ENCODE measurements at regions not wholly inside any gene's neighbourhood (a gene's known extent, or its start where the extent isn't known, plus 50 kb on each side); places are given as distances from the start of the nearest gene placed in this dataset.

DNA sequence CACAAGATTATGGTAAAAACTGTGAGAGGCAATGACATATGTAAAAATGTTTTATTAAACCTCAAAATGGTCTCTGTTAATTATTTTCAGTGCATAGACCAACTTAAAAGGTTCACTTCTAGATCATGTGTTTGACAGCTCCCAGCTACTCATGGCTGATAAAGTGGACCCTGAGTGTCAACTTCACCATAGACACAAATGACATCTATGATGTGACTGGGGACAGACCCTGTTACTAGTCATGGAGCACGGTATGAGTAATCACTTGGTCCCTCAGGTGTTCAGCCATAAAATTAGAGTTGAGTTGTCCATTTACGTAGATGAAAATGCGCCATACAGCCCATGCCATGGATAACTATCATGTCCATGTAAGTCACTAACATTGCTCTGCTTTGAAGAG is 199.8 kb downstream of the ZNF365 start:
- H2AFZ ChIP-seq: no peak overlapping the region
- Mint-ChIP-seq H3K36me3 (ENCODE audit: low read depth) (no peaks in the 10 kb centered on the region), H3K4me1 (no peaks in the 10 kb centered on the region), H3K27me3 (ENCODE audit: insufficient read depth, low read depth, poor library complexity) (peaks cover 2% of the 10 kb centered on the region), H3K27ac (no peak overlapping the region), H3K9me3 (no peaks in the 10 kb centered on the region), H3K4me3 (no peak overlapping the region)
- H3K79me2 ChIP-seq (replicated peaks; ENCODE audit: insufficient read depth): no peaks in the 10 kb centered on the region
- H3K4me1 ChIP-seq (ENCODE audit: insufficient read depth): no peaks in the 10 kb centered on the region
- no peaks in the 10 kb centered on the region for H3K27me3 ChIP-seq (ENCODE audit: insufficient read depth)
- H3K27ac ChIP-seq (ENCODE audit: low read depth): no peak overlapping the region
- H3K9me2 ChIP-seq (ENCODE audit: insufficient read depth): no peaks in the 10 kb centered on the region; the same call in 1 of the 2 replicates
- H3K4me3 ChIP-seq: no peak overlapping the region
- no peaks in the 10 kb centered on the region for H4K20me1 ChIP-seq (replicated peaks; ENCODE audit: insufficient read depth)
- H3K36me3 ChIP-seq (ENCODE audit: insufficient read depth): no peaks in the 10 kb centered on the region
- H3K4me2 ChIP-seq: no peak overlapping the region
- ATAC-seq (no peak), DNase-seq (ENCODE audit: low spot score) (no peak)
- TF ChIP-seq, protein P1, sequence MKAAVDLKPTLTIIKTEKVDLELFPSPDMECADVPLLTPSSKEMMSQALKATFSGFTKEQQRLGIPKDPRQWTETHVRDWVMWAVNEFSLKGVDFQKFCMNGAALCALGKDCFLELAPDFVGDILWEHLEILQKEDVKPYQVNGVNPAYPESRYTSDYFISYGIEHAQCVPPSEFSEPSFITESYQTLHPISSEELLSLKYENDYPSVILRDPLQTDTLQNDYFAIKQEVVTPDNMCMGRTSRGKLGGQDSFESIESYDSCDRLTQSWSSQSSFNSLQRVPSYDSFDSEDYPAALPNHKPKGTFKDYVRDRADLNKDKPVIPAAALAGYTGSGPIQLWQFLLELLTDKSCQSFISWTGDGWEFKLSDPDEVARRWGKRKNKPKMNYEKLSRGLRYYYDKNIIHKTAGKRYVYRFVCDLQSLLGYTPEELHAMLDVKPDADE (IDR thresholded peaks at IDR 0.05): no peak
- TF ChIP-seq POLR2AphosphoS5 (IDR thresholded peaks at IDR 0.05; ENCODE audit: low read depth): no peak
- TF ChIP-seq, protein P2, sequence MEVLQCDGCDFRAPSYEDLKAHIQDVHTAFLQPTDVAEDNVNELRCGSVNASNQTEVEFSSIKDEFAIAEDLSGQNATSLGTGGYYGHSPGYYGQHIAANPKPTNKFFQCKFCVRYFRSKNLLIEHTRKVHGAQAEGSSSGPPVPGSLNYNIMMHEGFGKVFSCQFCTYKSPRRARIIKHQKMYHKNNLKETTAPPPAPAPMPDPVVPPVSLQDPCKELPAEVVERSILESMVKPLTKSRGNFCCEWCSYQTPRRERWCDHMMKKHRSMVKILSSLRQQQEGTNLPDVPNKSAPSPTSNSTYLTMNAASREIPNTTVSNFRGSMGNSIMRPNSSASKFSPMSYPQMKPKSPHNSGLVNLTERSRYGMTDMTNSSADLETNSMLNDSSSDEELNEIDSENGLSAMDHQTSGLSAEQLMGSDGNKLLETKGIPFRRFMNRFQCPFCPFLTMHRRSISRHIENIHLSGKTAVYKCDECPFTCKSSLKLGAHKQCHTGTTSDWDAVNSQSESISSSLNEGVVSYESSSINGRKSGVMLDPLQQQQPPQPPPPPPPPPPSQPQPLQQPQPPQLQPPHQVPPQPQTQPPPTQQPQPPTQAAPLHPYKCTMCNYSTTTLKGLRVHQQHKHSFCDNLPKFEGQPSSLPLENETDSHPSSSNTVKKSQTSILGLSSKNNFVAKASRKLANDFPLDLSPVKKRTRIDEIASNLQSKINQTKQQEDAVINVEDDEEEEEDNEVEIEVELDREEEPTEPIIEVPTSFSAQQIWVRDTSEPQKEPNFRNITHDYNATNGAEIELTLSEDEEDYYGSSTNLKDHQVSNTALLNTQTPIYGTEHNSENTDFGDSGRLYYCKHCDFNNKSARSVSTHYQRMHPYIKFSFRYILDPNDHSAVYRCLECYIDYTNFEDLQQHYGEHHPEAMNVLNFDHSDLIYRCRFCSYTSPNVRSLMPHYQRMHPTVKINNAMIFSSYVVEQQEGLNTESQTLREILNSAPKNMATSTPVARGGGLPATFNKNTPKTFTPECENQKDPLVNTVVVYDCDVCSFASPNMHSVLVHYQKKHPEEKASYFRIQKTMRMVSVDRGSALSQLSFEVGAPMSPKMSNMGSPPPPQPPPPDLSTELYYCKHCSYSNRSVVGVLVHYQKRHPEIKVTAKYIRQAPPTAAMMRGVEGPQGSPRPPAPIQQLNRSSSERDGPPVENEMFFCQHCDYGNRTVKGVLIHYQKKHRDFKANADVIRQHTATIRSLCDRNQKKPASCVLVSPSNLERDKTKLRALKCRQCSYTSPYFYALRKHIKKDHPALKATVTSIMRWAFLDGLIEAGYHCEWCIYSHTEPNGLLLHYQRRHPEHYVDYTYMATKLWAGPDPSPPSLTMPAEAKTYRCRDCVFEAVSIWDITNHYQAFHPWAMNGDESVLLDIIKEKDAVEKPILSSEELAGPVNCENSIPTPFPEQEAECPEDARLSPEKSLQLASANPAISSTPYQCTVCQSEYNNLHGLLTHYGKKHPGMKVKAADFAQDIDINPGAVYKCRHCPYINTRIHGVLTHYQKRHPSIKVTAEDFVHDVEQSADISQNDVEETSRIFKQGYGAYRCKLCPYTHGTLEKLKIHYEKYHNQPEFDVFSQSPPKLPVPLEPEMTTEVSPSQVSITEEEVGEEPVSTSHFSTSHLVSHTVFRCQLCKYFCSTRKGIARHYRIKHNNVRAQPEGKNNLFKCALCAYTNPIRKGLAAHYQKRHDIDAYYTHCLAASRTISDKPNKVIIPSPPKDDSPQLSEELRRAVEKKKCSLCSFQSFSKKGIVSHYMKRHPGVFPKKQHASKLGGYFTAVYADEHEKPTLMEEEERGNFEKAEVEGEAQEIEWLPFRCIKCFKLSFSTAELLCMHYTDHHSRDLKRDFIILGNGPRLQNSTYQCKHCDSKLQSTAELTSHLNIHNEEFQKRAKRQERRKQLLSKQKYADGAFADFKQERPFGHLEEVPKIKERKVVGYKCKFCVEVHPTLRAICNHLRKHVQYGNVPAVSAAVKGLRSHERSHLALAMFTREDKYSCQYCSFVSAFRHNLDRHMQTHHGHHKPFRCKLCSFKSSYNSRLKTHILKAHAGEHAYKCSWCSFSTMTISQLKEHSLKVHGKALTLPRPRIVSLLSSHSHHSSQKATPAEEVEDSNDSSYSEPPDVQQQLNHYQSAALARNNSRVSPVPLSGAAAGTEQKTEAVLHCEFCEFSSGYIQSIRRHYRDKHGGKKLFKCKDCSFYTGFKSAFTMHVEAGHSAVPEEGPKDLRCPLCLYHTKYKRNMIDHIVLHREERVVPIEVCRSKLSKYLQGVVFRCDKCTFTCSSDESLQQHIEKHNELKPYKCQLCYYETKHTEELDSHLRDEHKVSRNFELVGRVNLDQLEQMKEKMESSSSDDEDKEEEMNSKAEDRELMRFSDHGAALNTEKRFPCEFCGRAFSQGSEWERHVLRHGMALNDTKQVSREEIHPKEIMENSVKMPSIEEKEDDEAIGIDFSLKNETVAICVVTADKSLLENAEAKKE (CRISPR knock-in tag; IDR thresholded peaks at IDR 0.05): no peak
- no peak for TF ChIP-seq CREB1 (CRISPR knock-in tag; IDR thresholded peaks at IDR 0.05; ENCODE audit: low read depth)
- no peak for TF ChIP-seq NANOG (IDR thresholded peaks at IDR 0.05; ENCODE audit: borderline replicate concordance)
- TF ChIP-seq ZNF114 (CRISPR knock-in tag; IDR thresholded peaks at IDR 0.05): no peak
- TF ChIP-seq EZH2 (IDR thresholded peaks at IDR 0.05; ENCODE audit: low read depth, unreplicated experiment): no peak
- TF ChIP-seq, protein P3, sequence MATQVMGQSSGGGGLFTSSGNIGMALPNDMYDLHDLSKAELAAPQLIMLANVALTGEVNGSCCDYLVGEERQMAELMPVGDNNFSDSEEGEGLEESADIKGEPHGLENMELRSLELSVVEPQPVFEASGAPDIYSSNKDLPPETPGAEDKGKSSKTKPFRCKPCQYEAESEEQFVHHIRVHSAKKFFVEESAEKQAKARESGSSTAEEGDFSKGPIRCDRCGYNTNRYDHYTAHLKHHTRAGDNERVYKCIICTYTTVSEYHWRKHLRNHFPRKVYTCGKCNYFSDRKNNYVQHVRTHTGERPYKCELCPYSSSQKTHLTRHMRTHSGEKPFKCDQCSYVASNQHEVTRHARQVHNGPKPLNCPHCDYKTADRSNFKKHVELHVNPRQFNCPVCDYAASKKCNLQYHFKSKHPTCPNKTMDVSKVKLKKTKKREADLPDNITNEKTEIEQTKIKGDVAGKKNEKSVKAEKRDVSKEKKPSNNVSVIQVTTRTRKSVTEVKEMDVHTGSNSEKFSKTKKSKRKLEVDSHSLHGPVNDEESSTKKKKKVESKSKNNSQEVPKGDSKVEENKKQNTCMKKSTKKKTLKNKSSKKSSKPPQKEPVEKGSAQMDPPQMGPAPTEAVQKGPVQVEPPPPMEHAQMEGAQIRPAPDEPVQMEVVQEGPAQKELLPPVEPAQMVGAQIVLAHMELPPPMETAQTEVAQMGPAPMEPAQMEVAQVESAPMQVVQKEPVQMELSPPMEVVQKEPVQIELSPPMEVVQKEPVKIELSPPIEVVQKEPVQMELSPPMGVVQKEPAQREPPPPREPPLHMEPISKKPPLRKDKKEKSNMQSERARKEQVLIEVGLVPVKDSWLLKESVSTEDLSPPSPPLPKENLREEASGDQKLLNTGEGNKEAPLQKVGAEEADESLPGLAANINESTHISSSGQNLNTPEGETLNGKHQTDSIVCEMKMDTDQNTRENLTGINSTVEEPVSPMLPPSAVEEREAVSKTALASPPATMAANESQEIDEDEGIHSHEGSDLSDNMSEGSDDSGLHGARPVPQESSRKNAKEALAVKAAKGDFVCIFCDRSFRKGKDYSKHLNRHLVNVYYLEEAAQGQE (IDR thresholded peaks at IDR 0.05; ENCODE audit: unreplicated experiment): no peak
- TF ChIP-seq JUNB (IDR thresholded peaks at IDR 0.05; ENCODE audit: unreplicated experiment): no peak
- TF ChIP-seq ZNF331 (CRISPR knock-in tag; IDR thresholded peaks at IDR 0.05; ENCODE audit: low read depth): no peak
- TF ChIP-seq STAT1 (IDR thresholded peaks at IDR 0.05; ENCODE audit: unreplicated experiment): no peak
- TF ChIP-seq, protein P4, sequence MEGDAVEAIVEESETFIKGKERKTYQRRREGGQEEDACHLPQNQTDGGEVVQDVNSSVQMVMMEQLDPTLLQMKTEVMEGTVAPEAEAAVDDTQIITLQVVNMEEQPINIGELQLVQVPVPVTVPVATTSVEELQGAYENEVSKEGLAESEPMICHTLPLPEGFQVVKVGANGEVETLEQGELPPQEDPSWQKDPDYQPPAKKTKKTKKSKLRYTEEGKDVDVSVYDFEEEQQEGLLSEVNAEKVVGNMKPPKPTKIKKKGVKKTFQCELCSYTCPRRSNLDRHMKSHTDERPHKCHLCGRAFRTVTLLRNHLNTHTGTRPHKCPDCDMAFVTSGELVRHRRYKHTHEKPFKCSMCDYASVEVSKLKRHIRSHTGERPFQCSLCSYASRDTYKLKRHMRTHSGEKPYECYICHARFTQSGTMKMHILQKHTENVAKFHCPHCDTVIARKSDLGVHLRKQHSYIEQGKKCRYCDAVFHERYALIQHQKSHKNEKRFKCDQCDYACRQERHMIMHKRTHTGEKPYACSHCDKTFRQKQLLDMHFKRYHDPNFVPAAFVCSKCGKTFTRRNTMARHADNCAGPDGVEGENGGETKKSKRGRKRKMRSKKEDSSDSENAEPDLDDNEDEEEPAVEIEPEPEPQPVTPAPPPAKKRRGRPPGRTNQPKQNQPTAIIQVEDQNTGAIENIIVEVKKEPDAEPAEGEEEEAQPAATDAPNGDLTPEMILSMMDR (conservative IDR thresholded peaks at IDR 0.05; ENCODE audit: low read depth in 2 of 2): no peak
- no peak for TF ChIP-seq EZH2phosphoT487 (IDR thresholded peaks at IDR 0.05; ENCODE audit: unreplicated experiment)
- no peaks in the 10 kb centered on the region for H3F3A ChIP-seq (replicated peaks; ENCODE audit: low read depth)
